PC-9 (cell line): ENCODE measurements at regions not wholly inside any gene's neighbourhood (a gene's known extent, or its start where the extent isn't known, plus 50 kb on each side); places are given as distances from the start of the nearest gene placed in this dataset.

Source experiments
- BruUV-seq: library from RNA; stranded (reverse); fragments of 400-500 nt; replicated peaks from 2 replicates; lab custom pipeline; 2021; lab: Mats Ljungman, UMichigan
- CTCF ChIA-PET: fragments of 300-600 bp; sonication (Branson Sonifier 250); formaldehyde crosslinking; loops from one replicate; lab custom pipeline; 2022; ENCODE audit warnings: antibody characterized with exemption; lab: Charles Lee
- POLR2A ChIA-PET: fragments of 300-600 bp; sonication (Branson Sonifier 250); formaldehyde crosslinking; loops from one replicate; lab custom pipeline; 2022; ENCODE audit warnings: antibody characterized with exemption; ENCODE audit not compliant: unreplicated experiment; lab: Charles Lee
- DNase-seq, 2 experiments: peaks; one replicate each; pipeline versions ENCODE4 v3.0.0 to v3.0.0-alpha.2; 2015 to 2022; ENCODE audit warnings: mixed read lengths in 1 of 2
- H2AFZ ChIP-seq: fragments of 200-600 bp; sonication (generic); 2 replicates; pipeline ENCODE4 v1.8.1; 2017; ENCODE audit warnings: antibody characterized with exemption
- H3F3A ChIP-seq: fragments of 200-600 bp; sonication (generic); 2 replicates; pipeline ENCODE4 v1.8.1; 2017; ENCODE audit warnings: antibody characterized with exemption, mild to moderate bottlenecking, low read depth; ENCODE audit not compliant: insufficient read depth
- H3K27ac ChIP-seq: fragments of 200-600 bp; sonication (generic); 2 replicates; pipeline ENCODE4 v1.6.1; 2016; ENCODE audit warnings: mixed run types
- H3K27me3 ChIP-seq: fragments of 200-600 bp; sonication (generic); 2 replicates; pipeline ENCODE4 v1.6.1; 2016; ENCODE audit warnings: low read depth, mixed run types; ENCODE audit not compliant: insufficient read depth
- H3K36me3 ChIP-seq: fragments of 200-600 bp; sonication (generic); 2 replicates; pipeline ENCODE4 v1.6.1; 2016; ENCODE audit warnings: low read depth, mixed run types
- H3K4me1 ChIP-seq: fragments of 200-600 bp; sonication (generic); replicated peaks from 2 replicates; pipeline ENCODE4 v1.6.1; 2016; ENCODE audit warnings: mixed run types; ENCODE audit not compliant: insufficient read depth
- H3K4me2 ChIP-seq: fragments of 200-600 bp; sonication (generic); 2 replicates; pipeline ENCODE4 v1.6.1; 2017; ENCODE audit warnings: mixed run types
- H3K4me3 ChIP-seq: fragments of 200-600 bp; sonication (generic); 2 replicates; pipeline ENCODE4 v1.6.1; 2016; ENCODE audit warnings: mixed run types
- H3K79me2 ChIP-seq: fragments of 200-600 bp; sonication (generic); 2 replicates; pipeline ENCODE4 v1.6.1; 2017; ENCODE audit warnings: low read depth, mixed run types
- H3K9me2 ChIP-seq: fragments of 200-600 bp; sonication (generic); 2 replicates; pipeline ENCODE4 v1.8.1; 2017; ENCODE audit warnings: mild to moderate bottlenecking; ENCODE audit not compliant: insufficient read depth
- H3K9me3 ChIP-seq: fragments of 200-600 bp; sonication (generic); 2 replicates; pipeline ENCODE4 v1.8.1; 2016; ENCODE audit warnings: low read depth; ENCODE audit not compliant: insufficient read depth
- H4K20me1 ChIP-seq: fragments of 200-600 bp; sonication (generic); 2 replicates; pipeline ENCODE4 v1.8.1; 2017; ENCODE audit not compliant: insufficient read depth
- CTCF ChIP-seq: fragments of 200-600 bp; sonication (generic); conservative IDR thresholded peaks from 2 replicates; pipeline ENCODE4 v1.6.1; 2017; ENCODE audit warnings: mixed run types, antibody characterized with exemption, mild to moderate bottlenecking, moderate library complexity
- EZH2 ChIP-seq: fragments of 200-600 bp; sonication (generic); IDR thresholded peaks from 2 replicates; pipeline ENCODE4 v1.8.0; 2017; ENCODE audit warnings: antibody characterized with exemption, low read depth
- intact Hi-C: fragments of 100-400 bp; cut with micrococcal nuclease; formaldehyde crosslinking; loops from one replicate; pipeline ENCODE4 v1.10.0; 2022; ENCODE audit not compliant: unreplicated experiment

- intact Hi-C loops = no loop called here
- H3K9me2 ChIP-seq = no peaks in the 10 kb centered on the region
- H3K4me1 ChIP-seq = no peaks in the 10 kb centered on the region
- no TSS peak for BruUV-seq
- peak overlapping the region; percentile 59 for H3K4me3 ChIP-seq
- no peaks in the 10 kb centered on the region for H3K36me3 ChIP-seq
- H3K4me2 ChIP-seq = peak overlapping the region; percentile 85
- 0 out of 2 replicates have a peak, but pooled peaks cover 7% of the 10 kb centered on the region for H3K27me3 ChIP-seq
- no peak overlapping the region for H3K27ac ChIP-seq
- no peaks in the 10 kb centered on the region for H3K9me3 ChIP-seq
- peak overlapping the region; percentile 84 for H2AFZ ChIP-seq
- DNase-seq = peak in 1 of 2 experiments; percentile 15
- TF ChIP-seq EZH2 (no peak), CTCF (no peak)
- H4K20me1 ChIP-seq = no peaks in the 10 kb centered on the region
- no peaks in the 10 kb centered on the region for H3K79me2 ChIP-seq
- ChIA-PET POLR2A (no interaction called here), CTCF (no interaction called here)
- no peaks in the 10 kb centered on the region for H3F3A ChIP-seq
These were observed 54.3 kb upstream of the HNRNPU start for GRCh38 chr1:244918421-244919319.

GRCh38 chr1:244917073-244917670 lies 52.8 kb upstream of the HNRNPU start:
- ChIA-PET CTCF (no interaction called here), POLR2A (no interaction called here)
- Histone ChIP-seq H3K27ac (no peak overlapping the region), H3K36me3 (no peaks in the 10 kb centered on the region), H3K27me3 (0 out of 2 replicates have a peak, but pooled peaks cover 7% of the 10 kb centered on the region), H3K79me2 (no peaks in the 10 kb centered on the region), H3K4me1 (no peaks in the 10 kb centered on the region), H3K4me2 (no peak overlapping the region), H2AFZ (no peak overlapping the region), H4K20me1 (no peaks in the 10 kb centered on the region), H3F3A (no peaks in the 10 kb centered on the region), H3K9me3 (no peaks in the 10 kb centered on the region), H3K4me3 (no peak overlapping the region), H3K9me2 (no peaks in the 10 kb centered on the region)
- no peak for DNase-seq
- TF ChIP-seq CTCF = no peak
- TF ChIP-seq EZH2 = no peak
- intact Hi-C loops = no loop called here
- no TSS peak for BruUV-seq

GRCh38 chr1:244915736-244916135 lies 51.4 kb upstream of the HNRNPU start:
- no peaks in the 10 kb centered on the region for H3K36me3 ChIP-seq
- no peak overlapping the region; the same call in 1 of the 2 replicates for H2AFZ ChIP-seq
- H3K79me2 ChIP-seq = no peaks in the 10 kb centered on the region
- DNase-seq = no peak
- no TSS peak for BruUV-seq
- H3K9me2 ChIP-seq = no peaks in the 10 kb centered on the region
- H4K20me1 ChIP-seq = no peaks in the 10 kb centered on the region
- POLR2A ChIA-PET = no interaction called here
- no peak overlapping the region for H3K4me2 ChIP-seq
- CTCF ChIA-PET = interaction anchor here (0.6 kb wide), 1 partner anchor 244 kb away, joined by 4 read pairs; no protein-coding TSS in a partner anchor
- TF ChIP-seq EZH2 = no peak
- TF ChIP-seq CTCF = no peak
- no peaks in the 10 kb centered on the region for H3K9me3 ChIP-seq
- intact Hi-C loops = no loop called here
- H3K4me1 ChIP-seq = no peaks in the 10 kb centered on the region
- no peak overlapping the region for H3K4me3 ChIP-seq
- no peaks in the 10 kb centered on the region for H3F3A ChIP-seq
- H3K27me3 ChIP-seq = 0 out of 2 replicates have a peak, but pooled peaks cover 7% of the 10 kb centered on the region
- H3K27ac ChIP-seq = no peak overlapping the region
